NCI-H1105 treated with DMSO at 0.1 percent for 48 hours (cell line): ENCODE measurements at regions not wholly inside any gene's neighbourhood (a gene's known extent, or its start where the extent isn't known, plus 50 kb on each side); places are given as distances from the start of the nearest gene placed in this dataset.
"Not testable (repeated sequence)": the region's sequence is repeated elsewhere in the genome, so short reads cannot be mapped to it uniquely, and the experiment has no call there.

Experiments used
- DNase-seq: peaks from one replicate; lab custom pipeline; 2025; lab: John Stamatoyannopoulos, UW

DNA sequence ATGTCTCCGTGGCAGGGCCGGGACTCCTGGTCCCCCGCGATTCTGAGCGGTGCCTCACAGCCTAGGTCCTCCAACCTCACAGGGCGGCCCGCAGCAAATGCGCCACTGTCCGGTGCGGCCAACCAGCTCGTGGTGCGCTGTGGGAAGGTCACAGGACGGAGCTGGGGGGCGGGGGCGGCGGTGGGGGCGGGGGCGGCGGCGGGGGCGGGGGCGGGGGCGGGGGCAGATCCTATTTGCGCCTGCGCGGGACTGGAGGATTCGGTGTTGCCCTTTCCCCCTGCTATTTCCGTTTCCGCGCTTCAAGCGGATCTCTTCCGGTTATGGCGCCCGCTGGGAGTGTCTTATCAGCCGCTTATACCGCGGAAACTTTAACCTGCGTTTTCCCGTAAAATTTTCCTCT is 106.7 kb upstream of the SNRPN start:
- no peak for DNase-seq

GRCh38 chr15:24856397-24857390 is 98.1 kb upstream of the SNRPN start:
- no peak for DNase-seq

- no peak for DNase-seq
Observed at GRCh38 chr15:24857763-24858162, 97.0 kb upstream of the SNRPN start.

DNA sequence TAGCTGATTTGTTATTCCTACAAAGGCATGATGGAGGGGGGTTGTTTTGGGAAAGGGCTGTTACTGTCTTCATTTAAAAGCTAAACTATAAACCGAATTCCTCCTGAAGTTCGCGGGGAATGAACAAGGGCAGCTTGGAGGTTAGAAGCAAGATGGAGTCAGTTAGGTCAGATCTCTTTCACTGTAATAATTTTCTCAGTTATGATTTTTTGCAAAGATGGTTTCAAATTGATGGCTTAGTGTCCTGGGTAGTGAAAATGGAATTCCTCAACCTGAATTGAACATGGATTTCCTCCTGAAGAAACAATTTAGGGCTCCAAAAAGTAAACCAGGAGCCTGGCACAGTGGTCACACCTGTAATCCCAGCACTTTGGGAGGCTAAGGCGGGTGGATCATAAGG is 96.6 kb upstream of the SNRPN start:
- not testable (repeated sequence) for DNase-seq

- no peak for DNase-seq
Observed at GRCh38 chr15:24858737-24859601, 95.8 kb upstream of the SNRPN start.

- no peak for DNase-seq
Observed at GRCh38 chr15:24861014-24861690, 93.6 kb upstream of the SNRPN start.

- DNase-seq: no peak
Observed at GRCh38 chr15:24862726-24863521, 91.9 kb upstream of the SNRPN start.

- no peak for DNase-seq
Observed at GRCh38 chr15:24865303-24865702, 89.5 kb upstream of the SNRPN start.

DNA sequence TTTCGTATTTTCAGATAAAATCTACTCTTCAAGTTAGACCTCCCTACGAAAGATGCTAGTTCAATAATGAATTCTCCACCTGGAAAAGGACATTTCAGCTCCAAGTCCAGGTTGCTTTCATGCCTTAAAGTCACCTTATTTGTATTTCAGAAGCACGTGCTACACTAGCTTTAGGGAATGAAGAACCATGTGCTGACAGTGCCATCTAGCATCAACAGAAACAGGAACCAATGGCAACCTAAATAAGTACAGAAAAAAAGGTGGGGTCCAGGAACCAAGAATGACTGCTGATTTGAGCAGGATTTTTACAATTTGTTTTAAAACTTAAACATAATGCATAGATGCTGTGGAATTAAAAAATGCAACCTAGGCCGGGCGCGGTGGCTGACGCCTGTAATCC is 77.6 kb upstream of the SNRPN start:
- no peak for DNase-seq

- DNase-seq: no peak
Observed at GRCh38 chr15:24878153-24878552, 76.6 kb upstream of the SNRPN start.

GRCh38 chr15:24879492-24879891 is 75.3 kb upstream of the SNRPN start:
- no peak for DNase-seq

DNA sequence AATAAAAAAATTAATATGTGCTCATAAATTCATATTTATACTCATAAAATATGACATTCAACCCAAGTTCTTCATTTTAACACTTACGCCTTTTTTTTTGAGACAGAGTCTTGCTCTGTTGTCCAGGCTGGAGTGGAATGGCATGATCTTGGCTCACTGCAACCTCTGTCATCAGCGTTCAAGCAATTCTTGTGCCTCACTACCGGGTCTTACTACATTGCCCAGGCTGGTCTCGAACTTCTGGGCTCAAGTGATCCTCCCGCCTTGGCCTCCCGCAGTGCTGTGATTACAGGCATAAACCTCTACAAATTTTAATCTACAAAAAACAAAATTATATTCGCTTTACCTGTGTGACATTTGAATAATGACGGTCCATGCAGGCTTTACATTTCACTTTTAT is 74.1 kb upstream of the SNRPN start:
- no peak for DNase-seq

- DNase-seq: no peak
Observed at GRCh38 chr15:24886538-24886937, 68.2 kb upstream of the SNRPN start.

- DNase-seq: no peak
Observed at GRCh38 chr15:24898715-24899272, 56.0 kb upstream of the SNRPN start.

GRCh38 chr15:24899367-24899766 is 55.4 kb upstream of the SNRPN start:
- no peak for DNase-seq

GRCh38 chr15:24899795-24900194 is 55.0 kb upstream of the SNRPN start:
- DNase-seq: no peak

DNA sequence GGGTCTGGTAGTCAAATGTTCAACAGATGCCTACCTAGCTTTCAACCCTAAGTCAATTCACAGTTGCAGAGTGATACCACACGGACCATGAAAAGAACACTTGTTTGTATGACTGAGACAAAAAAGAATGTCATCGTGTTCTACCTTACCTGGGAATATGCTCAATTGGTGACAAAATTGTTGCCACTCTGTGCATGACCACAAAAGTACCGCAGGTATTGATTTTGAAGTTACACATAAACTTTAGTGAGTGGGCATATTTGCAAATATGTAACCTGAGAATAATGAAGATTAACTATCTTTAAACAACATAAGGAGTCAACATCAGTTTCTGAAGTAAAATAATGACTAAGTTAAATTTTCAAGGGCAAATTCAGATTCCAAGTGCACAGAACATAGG is 53.4 kb upstream of the SNRPN start:
- DNase-seq: no peak
